Fibroblast of the aortic adventitia (primary cell): ENCODE measurements at regions not wholly inside any gene's neighbourhood (a gene's known extent, or its start where the extent isn't known, plus 50 kb on each side); places are given as distances from the start of the nearest gene placed in this dataset.
"Not testable (repeated sequence)": the region's sequence is repeated elsewhere in the genome, so short reads cannot be mapped to it uniquely, and the experiment has no call there.

Experiments used
- DNase-seq: peaks from one replicate; pipeline ENCODE4 v3.0.0-alpha.2; 2010; ENCODE audit warnings: low read depth
- H3K4me3 ChIP-seq: 2 replicates; pipeline ENCODE4 v1.5.1; 2011; ENCODE audit warnings: low read depth, mild to moderate bottlenecking, control low read depth, low read length, moderate library complexity
- CTCF ChIP-seq: IDR thresholded peaks from 2 replicates; pipeline ENCODE4 v1.5.1; 2011; ENCODE audit warnings: mild to moderate bottlenecking, low read length, control low read depth, inconsistent platforms; ENCODE audit not compliant: insufficient read depth

DNA sequence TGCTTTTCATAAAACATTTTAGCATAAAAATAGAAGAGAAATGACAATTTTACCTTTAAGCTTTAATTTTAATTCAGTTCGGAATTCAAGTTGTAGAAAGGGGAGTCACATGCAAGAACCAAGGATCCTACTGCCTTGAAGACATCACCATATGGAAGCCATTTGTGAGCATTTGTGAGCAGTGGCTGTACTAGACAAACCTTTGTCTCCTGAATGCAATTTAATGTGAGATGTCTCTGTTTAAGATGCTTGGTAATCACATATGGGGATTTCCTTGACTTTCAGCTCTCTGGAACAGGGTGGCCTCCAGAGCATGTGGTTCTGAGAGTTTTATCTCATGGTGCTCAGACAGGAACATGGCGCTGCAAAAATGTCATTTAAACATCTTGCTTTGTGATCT, 421.8 kb downstream of the NYAP2 start:
- H3K4me3 ChIP-seq, result no peak overlapping the region
- no peak for DNase-seq
- TF ChIP-seq CTCF, result no peak

DNA sequence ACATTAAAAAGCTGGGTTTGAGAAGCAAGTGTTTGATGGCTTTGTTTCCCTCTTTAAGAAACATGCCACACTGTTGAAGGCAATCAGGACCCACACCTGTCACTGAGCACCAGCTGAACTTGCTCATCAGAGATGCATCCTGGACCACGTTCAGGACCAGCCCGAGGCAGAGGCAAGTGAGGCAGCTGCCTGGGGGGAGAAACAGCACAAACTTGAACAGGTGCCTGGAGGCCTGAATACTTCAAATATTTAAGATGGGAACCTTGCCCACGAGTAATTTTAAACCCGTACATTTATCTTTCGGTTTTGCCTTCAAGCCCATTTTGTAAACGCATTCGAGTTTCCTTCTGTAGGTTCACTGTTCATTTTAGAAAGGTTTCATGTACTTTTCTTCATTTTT, 421.3 kb downstream of the NYAP2 start:
- DNase-seq, result peak; percentile 54
- no peak overlapping the region for H3K4me3 ChIP-seq
- TF ChIP-seq CTCF, result no peak

- no peak overlapping the region for H3K4me3 ChIP-seq
- TF ChIP-seq CTCF, result no peak
- no peak for DNase-seq
Observed at GRCh38 chr2:225814554-225814953, 415.0 kb downstream of the NYAP2 start.

DNA sequence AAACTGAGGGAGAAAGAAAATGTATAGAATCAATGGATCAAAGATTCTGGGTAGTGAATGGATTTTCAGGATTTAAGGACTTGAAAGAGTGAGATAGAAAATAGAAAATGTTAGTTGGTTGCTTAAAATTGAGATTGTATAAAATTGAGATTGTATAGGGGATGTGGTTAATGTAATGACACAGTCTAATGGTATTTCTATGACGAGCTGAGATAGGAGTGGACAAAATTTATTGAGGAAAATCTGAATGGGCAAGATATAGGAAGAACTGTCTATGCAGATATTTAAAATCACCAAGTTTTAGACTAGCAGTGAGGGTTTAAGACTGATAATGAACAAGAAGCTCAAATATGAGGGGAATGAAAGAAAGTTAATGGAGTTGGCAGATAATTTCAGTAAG, 406.6 kb downstream of the NYAP2 start:
- DNase-seq, result no peak

DNA sequence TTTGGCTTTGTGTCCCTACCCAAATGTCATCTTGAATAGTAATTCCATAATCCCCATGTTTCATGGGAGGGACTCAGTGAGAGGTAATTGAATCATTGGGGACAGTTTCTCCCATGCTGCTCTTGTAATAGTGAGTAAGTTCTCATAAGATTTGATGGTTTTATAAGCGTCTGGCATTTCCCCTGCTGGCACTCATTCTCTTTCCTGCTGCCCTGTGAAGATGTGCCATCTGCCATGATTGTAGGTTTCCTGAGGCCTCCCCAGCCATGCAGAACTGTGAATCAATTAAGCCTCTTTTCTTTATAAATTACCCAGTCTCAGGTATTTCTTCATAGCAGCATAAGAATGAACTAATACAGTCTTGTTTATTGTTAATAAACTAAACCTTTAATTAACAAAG, 402.6 kb downstream of the NYAP2 start:
- H3K4me3 ChIP-seq, result not testable (repeated sequence)

More for the DNA sequence above, 406.6 kb downstream of the NYAP2 start:
- H3K4me3 ChIP-seq, result no peak overlapping the region
- no peak for TF ChIP-seq CTCF

GRCh38 chr2:225797394-225797793, 397.9 kb downstream of the NYAP2 start:
- H3K4me3 ChIP-seq, result no peak overlapping the region
- DNase-seq, result peak; percentile 22
- peak; percentile 19 for TF ChIP-seq CTCF

More for the DNA sequence above, 402.6 kb downstream of the NYAP2 start:
- not testable (repeated sequence) for DNase-seq

DNA sequence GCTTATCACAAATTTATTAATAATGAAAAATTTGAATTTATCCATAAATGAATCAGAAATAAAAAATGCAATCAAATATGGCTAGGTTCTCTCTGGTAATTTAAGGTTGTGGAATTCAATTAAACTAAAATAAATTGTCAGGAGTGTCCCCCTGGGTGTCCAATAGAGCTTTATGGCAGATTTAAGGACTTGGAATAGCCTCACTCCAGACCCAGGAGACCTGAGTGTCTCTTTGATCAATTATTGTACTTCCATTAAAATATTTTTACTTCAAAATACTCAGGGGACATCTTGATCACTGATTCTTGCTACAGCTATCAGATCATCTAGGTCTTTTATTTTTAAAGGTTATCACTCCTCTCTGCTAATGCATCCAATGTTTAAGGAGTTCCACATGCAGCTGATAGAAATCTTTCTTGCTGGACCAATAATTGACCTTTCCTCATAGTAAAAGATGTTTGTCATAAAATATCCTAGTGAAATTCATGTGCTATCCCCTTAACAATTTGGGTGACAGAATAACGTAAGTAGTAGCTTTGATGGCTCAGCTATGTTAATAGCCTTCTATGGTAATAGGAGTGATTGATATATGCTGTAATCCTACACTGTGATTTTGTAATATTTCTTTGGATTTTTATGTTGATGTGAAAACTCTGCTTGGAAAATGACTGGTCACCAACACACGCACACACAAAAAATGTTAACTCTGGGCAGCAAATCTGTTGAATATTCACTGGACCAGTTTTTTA, 395.3 kb downstream of the NYAP2 start:
- no peak for TF ChIP-seq CTCF
- no peak overlapping the region for H3K4me3 ChIP-seq
- DNase-seq, result no peak
